SK-N-MC (cell line): ENCODE measurements at regions not wholly inside any gene's neighbourhood (a gene's known extent, or its start where the extent isn't known, plus 50 kb on each side); places are given as distances from the start of the nearest gene placed in this dataset.

Experiments
- EZH2 ChIP-seq: fragments of 200-600 bp; sonication (generic); IDR thresholded peaks from one replicate; pipeline ENCODE4 v1.6.1; 2017; ENCODE audit warnings: antibody characterized with exemption
- FOXP2 ChIP-seq: optimal IDR thresholded peaks from 2 replicates; pipeline ENCODE3; 2011; ENCODE audit warnings: mild to moderate bottlenecking, moderate library complexity; ENCODE audit not compliant: insufficient read depth; ENCODE audit errors: extremely low read length, control extremely low read depth
- POLR2AphosphoS5 ChIP-seq: IDR thresholded peaks from 2 replicates; pipeline ENCODE4 v1.6.1; 2012; ENCODE audit warnings: mild to moderate bottlenecking, low read depth, low read length, borderline replicate concordance

GRCh38 chr2:59302683-59303082, 1061.6 kb upstream of the FANCL start:
- TF ChIP-seq EZH2 (no peak), POLR2AphosphoS5 (no peak), FOXP2 (no peak)
